SU-DHL-6 (cell line): ENCODE measurements at regions not wholly inside any gene's neighbourhood (a gene's known extent, or its start where the extent isn't known, plus 50 kb on each side); places are given as distances from the start of the nearest gene placed in this dataset.

Experiments
- CTCF ChIP-seq: fragments of 200-600 bp; sonication (generic); IDR thresholded peaks from one replicate; pipeline ENCODE4 v1.5.1; 2017; ENCODE audit warnings: antibody characterized with exemption, mild to moderate bottlenecking, low read length, moderate library complexity; ENCODE audit not compliant: insufficient read depth, poor library complexity, severe bottlenecking
- EZH2phosphoT487 ChIP-seq: fragments of 200-600 bp; sonication (generic), shearing (Covaris generic); conservative IDR thresholded peaks from 2 replicates; pipeline ENCODE4 v1.6.1; 2018; ENCODE audit warnings: mild to moderate bottlenecking, antibody characterized with exemption, low read length, moderate library complexity, mixed read lengths

GRCh38 chr11:116171271-116172140 is 601.3 kb downstream of the BUD13 start:
- TF ChIP-seq CTCF (no peak), EZH2phosphoT487 (no peak)
